ENCODE measurements at regions not wholly inside any gene's neighbourhood (a gene's known extent, or its start where the extent isn't known, plus 50 kb on each side); places are given as distances from the start of the nearest gene placed in this dataset.
A peak's percentile ranks its signal among the peaks of the same experiment; 100 is the strongest.
"Not testable (repeated sequence)": the region's sequence is repeated elsewhere in the genome, so short reads cannot be mapped to it uniquely, and the experiment has no call there.

DNA sequence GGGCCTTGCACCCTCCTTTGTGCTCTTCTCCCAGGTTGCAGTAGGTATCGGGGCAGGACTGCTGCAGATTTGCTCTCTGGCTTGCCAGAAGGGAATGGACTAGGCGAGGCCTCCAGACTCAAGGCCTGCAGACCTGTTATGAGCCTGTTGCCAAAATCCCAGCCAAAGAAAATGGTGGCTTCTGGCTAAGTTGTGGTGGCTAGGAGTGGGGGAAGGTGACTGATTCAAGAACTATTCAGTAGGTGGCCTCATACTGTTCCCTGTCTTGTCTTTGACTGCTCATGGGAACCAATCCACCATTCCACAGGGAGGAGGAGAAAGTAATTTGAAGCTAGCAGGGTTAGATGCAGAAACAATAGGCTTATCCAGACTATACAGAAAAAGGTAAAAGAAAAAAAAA is 380.4 kb upstream of the PROK2 start:
- FAIRE-seq: no peak
- DNase-seq (ENCODE audit: extremely low spot score, insufficient read length, low read depth): no peak

DNA sequence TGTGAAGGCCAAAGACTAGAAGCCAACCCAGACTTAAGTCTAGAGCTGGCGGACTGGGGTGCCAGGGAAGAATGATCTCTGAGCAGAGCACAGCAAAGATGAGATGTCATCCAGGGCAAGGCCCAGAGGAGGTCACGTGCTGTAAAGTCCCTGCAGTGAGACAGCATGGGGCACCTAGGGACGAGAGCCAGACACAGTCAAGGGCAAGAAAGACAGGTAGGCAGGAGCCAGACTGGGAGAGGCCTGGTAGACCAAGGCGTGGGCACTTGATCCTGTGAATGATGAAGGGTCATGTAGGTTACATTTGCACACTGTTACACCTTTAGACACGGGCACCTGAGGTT is 379.7 kb upstream of the PROK2 start:
- FAIRE-seq (no peak), DNase-seq (ENCODE audit: extremely low spot score, insufficient read length, low read depth) (no peak)

- DNase-seq (ENCODE audit: extremely low spot score, insufficient read length, low read depth) (peak; percentile 73), FAIRE-seq (peak; percentile 96)
Measured at GRCh38 chr3:72163809-72164634, 379.1 kb upstream of the PROK2 start.

DNA sequence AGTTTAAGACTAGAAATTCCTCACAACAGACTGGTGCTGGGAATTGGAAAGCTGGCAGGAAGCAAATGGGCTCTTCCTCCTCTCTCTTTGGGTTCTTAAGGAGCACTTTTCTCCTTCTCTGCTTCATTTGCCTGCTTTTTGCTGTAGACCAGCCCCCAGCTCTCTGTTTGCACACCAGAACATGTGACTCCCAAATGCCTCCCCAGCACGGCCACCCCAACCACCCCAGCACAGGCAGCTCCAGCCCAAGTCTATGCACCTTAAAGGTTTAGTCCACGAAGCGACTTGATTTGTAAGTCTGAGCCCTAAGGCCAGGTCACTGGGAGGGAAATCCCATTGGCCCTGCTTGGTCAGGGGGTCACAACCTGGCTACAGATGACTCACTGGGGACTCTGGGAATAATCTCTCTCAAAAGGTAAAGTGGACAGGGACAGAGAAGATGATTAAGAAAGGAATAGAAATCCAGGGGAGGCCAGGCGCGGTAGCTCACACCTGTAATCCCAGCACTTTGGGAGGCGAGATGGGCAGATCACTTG is 377.8 kb upstream of the PROK2 start:
- no peak for FAIRE-seq

GRCh38 chr3:72161881-72162595 is 377.1 kb upstream of the PROK2 start:
- FAIRE-seq (no peak), DNase-seq (ENCODE audit: extremely low spot score, insufficient read length, low read depth) (no peak)

More for the DNA sequence above, 377.8 kb upstream of the PROK2 start:
- DNase-seq (ENCODE audit: extremely low spot score, insufficient read length, low read depth): no peak

- not testable (repeated sequence) for DNase-seq (ENCODE audit: extremely low spot score, insufficient read length, low read depth); FAIRE-seq
Measured at GRCh38 chr3:72161285-72161684, 376.3 kb upstream of the PROK2 start.

GRCh38 chr3:72160351-72160750 is 375.4 kb upstream of the PROK2 start:
- DNase-seq (ENCODE audit: extremely low spot score, insufficient read length, low read depth): no peak
- FAIRE-seq: no peak

DNA sequence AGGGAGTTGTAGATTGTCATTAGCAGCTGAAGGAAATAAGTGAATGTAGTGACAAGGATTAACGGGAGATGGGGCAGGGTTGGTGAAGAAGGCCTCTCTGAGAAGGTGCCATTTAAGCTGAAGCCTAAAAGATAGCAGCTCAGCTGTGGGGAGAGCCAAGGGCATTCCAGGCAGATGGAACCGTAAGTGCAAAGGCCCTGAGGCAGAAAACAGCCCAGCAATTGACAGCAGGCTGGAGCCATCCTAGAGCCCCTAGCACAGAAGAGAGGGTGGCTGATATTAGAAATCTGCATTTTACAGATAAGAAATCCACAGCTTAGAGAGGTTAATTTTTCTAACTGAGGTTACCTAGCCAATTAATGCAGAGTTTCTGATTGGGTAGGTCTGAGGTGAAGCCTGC is 374.5 kb upstream of the PROK2 start:
- DNase-seq (ENCODE audit: extremely low spot score, insufficient read length, low read depth) (no peak), FAIRE-seq (no peak)

- FAIRE-seq: no peak
Measured at GRCh38 chr3:72158639-72159326, 373.8 kb upstream of the PROK2 start.

GRCh38 chr3:72157748-72158638 is 373.0 kb upstream of the PROK2 start:
- DNase-seq (ENCODE audit: extremely low spot score, insufficient read length, low read depth) (no peak), FAIRE-seq (peak; percentile 39)

More at GRCh38 chr3:72158639-72159326, 373.8 kb upstream of the PROK2 start:
- DNase-seq (ENCODE audit: extremely low spot score, insufficient read length, low read depth): no peak

- FAIRE-seq (no peak), DNase-seq (ENCODE audit: extremely low spot score, insufficient read length, low read depth) (no peak)
Measured at GRCh38 chr3:72155391-72156064, 370.6 kb upstream of the PROK2 start.

GRCh38 chr3:72154391-72155335 is 369.7 kb upstream of the PROK2 start:
- FAIRE-seq (no peak), DNase-seq (ENCODE audit: extremely low spot score, insufficient read length, low read depth) (no peak)

DNA sequence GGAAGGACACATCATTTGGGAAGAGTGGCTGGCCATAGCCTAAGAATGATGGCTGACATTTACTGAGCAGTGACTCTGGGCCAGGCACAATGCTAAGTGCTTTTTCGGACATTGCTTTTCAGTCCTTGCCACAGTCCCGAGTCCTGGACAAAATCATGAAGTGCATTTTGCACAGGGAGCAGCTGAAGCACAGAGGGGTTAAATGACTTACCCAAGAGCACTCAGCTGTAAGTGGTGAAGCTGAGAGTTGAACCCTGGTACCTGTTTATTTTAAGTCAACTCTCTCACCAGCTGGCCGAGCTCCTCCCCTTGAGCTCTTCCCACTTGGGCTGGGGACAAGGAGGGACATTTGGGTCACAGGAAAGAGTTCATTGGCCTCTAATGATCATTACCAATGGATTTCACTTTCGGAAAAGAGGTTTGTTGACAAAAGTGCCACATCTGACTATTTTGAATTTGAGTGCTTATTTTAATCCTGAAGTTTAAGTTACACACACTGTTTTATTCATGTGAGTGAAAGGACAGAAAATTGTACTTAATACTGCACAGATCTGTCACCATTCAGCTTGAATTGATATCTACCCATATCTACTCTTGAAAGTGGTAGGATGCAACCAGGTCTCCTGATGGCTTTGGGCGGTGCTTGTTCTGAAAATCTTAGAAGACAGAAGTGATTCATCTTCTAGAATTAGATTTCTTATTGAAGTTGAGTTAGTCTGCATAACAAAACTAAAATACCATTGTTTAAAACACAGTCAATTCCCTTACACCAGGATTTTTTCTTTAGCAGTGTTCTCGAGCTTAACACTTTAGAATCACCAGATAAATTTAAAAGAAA is 368.7 kb upstream of the PROK2 start:
- FAIRE-seq: no peak
- no peak for DNase-seq (ENCODE audit: extremely low spot score, insufficient read length, low read depth)

DNA sequence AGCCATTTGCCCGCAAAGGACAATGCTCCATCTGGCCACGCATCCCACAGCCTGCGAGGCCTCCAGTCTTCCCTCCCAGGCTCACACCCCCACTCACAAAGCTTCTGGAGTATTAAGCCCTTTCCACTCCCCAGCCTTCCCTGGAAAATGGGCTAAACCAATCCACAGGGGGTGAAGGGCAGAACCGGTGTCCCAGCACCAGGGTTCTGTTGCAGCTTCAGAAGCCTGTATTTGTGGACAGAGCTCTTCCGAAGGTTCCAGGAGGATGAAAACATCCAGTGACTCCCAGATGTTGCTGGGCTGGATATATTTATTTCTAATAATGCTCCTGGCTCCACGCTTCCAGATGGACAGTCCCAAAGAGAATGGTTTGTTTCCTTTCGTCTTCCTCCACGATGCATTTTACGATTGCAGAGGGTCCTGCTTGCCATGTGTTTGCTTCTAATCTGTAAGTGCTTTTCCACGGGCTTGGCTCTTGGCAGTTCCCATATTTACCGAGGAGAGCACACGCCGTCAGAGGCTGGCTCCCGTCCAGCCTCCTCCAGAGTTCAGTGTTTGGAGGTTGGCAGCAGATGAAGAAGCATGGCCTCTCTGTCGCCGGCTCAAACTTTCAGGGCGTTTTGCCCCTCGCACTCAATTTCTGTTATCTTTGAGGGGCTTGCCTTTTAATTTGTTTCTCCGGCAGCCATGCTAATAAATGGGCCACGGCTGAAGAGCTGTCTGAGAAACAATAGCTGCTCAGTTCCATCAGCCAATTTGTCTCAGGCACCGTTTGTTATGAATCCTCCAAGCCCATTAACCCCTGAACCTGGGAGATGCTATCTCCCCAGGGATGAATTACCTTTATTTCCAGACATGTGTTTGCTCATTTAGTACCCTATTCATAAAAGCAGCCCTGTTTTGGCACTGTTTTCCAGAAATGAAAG is 367.9 kb upstream of the PROK2 start:
- FAIRE-seq (no peak), DNase-seq (ENCODE audit: extremely low spot score, insufficient read length, low read depth) (no peak)

- FAIRE-seq (no peak), DNase-seq (ENCODE audit: extremely low spot score, insufficient read length, low read depth) (no peak)
Measured at GRCh38 chr3:72151465-72152238, 366.7 kb upstream of the PROK2 start.

Data from GM18507 (cell line).